T-cell (primary cell): ENCODE measurements at regions not wholly inside any gene's neighbourhood (a gene's known extent, or its start where the extent isn't known, plus 50 kb on each side); places are given as distances from the start of the nearest gene placed in this dataset.

Experiments
- ATAC-seq, 4 experiments: fragments of 200-7000 bp in 3 of 4; fragments of 150-1000 bp in 1 of 4; cut with Tn5 transposase; replicated peaks in 1 of 4; 1 replicate in 3 of 4; 2 replicates in 1 of 4; pipeline ENCODE4 v1.10.0; 2021; ENCODE audit warnings: moderate library complexity in 3 of 4, mild to moderate bottlenecking in 2 of 4, moderate number of reproducible peaks in 1 of 4
- CTCF ChIA-PET, 2 donors: fragments of 300-600 bp; sonication (Branson Sonifier 250); formaldehyde crosslinking; loops; one replicate each; lab custom pipeline; 2022; ENCODE audit warnings: antibody characterized with exemption in 2 of 2; lab: Charles Lee
- POLR2A ChIA-PET, 2 donors: fragments of 300-600 bp; sonication (Branson Sonifier 250); formaldehyde crosslinking; loops; one replicate each; lab custom pipeline; 2022; ENCODE audit warnings: antibody characterized with exemption in 2 of 2; lab: Charles Lee
- DNase-seq, 35 experiments: peaks; one replicate each; pipeline versions ENCODE4 v3.0.0 to v3.0.0-alpha.2; 2013 to 2023
- H3K27ac ChIP-seq: one replicate; pipeline ENCODE4 v1.5.1; 2013; ENCODE audit warnings: low read length
- H3K27me3 ChIP-seq, 2 experiments: replicated peaks in 1 of 2; 1 replicate in 1 of 2; 2 replicates in 1 of 2; pipeline versions ENCODE4 v1.6.1 to v1.7.0; 2013; ENCODE audit warnings: low read length in 1 of 2, mixed read lengths in 1 of 2; ENCODE audit not compliant: control insufficient read depth in 2 of 2, insufficient read depth in 2 of 2; ENCODE audit errors: extremely low read depth in 1 of 2
- H3K36me3 ChIP-seq, 2 donors: 1 replicate in 1 of 2; 2 replicates in 1 of 2; pipeline versions ENCODE4 v1.6.1 to v1.7.0; 2013; ENCODE audit warnings: low read length in 1 of 2; ENCODE audit not compliant: control insufficient read depth in 2 of 2, insufficient read depth in 1 of 2; ENCODE audit errors: extremely low read depth in 1 of 2
- H3K4me1 ChIP-seq, 2 experiments: 1 replicate in 1 of 2; 2 replicates in 1 of 2; pipeline versions ENCODE4 v1.6.1 to v1.7.0; 2013; ENCODE audit warnings: low read length in 2 of 2, mixed read lengths in 1 of 2; ENCODE audit not compliant: insufficient read depth in 2 of 2, control insufficient read depth in 1 of 2; ENCODE audit errors: extremely low read depth in 1 of 2
- H3K4me3 ChIP-seq, 2 donors: 1 replicate in 1 of 2; 2 replicates in 1 of 2; pipeline versions ENCODE4 v1.5.1 to v1.7.0; 2013; ENCODE audit warnings: mild to moderate bottlenecking in 2 of 2, low read length in 1 of 2, moderate library complexity in 1 of 2; ENCODE audit not compliant: control insufficient read depth in 1 of 2; ENCODE audit errors: extremely low read depth in 1 of 2
- H3K9me3 ChIP-seq: 2 replicates; pipeline ENCODE4 v1.7.0; 2013
- H3K27ac Mint-ChIP-seq, 2 donors: one replicate each; pipeline ENCODE4 v1.8.0; 2020 to 2021; ENCODE audit warnings: mild to moderate bottlenecking in 2 of 2, mixed read lengths in 2 of 2
- H3K27me3 Mint-ChIP-seq, 2 donors: one replicate each; pipeline ENCODE4 v1.8.0; 2021 to 2022; ENCODE audit warnings: mixed read lengths in 2 of 2
- H3K36me3 Mint-ChIP-seq: one replicate; pipeline ENCODE4 v1.8.0; 2021; ENCODE audit warnings: mixed read lengths
- H3K4me1 Mint-ChIP-seq, 3 donors: one replicate each; pipeline ENCODE4 v1.8.0; 2020 to 2022; ENCODE audit warnings: mixed read lengths in 3 of 3, mild to moderate bottlenecking in 1 of 3
- H3K4me3 Mint-ChIP-seq, 3 donors: one replicate each; pipeline ENCODE4 v1.8.0; 2020 to 2022; ENCODE audit warnings: mild to moderate bottlenecking in 3 of 3, mixed read lengths in 3 of 3, moderate library complexity in 3 of 3
- H3K9me3 Mint-ChIP-seq, 3 donors: one replicate each; pipeline ENCODE4 v1.8.0; 2020 to 2022; ENCODE audit warnings: mixed read lengths in 3 of 3
- WGBS: methylation state at CpG from one replicate; pipeline ENCODE4 v1.1.5; 2013; ENCODE audit warnings: missing lambda C conversion rate; ENCODE audit not compliant: insufficient coverage; 5-methylcytosine and 5-hydroxymethylcytosine counted together

GRCh38 chr6:145319605-145320004 is 415.7 kb downstream of the EPM2A start:
- DNase-seq: no peak
- Histone ChIP-seq H3K9me3 (no peaks in the 10 kb centered on the region), H3K4me3 (no peak overlapping the region), H3K36me3 (no peaks in the 10 kb centered on the region), H3K4me1 (no peaks in the 10 kb centered on the region), H3K27me3 (no peaks in the 10 kb centered on the region), H3K27ac (no peak overlapping the region)
- Mint-ChIP-seq H3K36me3 (no peaks in the 10 kb centered on the region), H3K4me3 (no peak overlapping the region), H3K27me3 (peaks cover 0 to 1% of the 10 kb centered on the region in 2 donors), H3K27ac (no peak overlapping the region), H3K4me1 (no peaks in the 10 kb centered on the region), H3K9me3 (peaks cover 0 to 3% (median 0%) of the 10 kb centered on the region in 3 donors)
- no peak for ATAC-seq
- no CpG with 5 or more reads among the region's 2 CpGs for WGBS
- ChIA-PET CTCF (no interaction called here), POLR2A (interaction anchor here in 1 of 2 donors (0.5 kb wide), 1 partner anchor 1384 kb away, joined by 8 read pairs; no protein-coding TSS in a partner anchor)

- H3K9me3 ChIP-seq: no peaks in the 10 kb centered on the region
- H3K4me3 ChIP-seq: no peak overlapping the region
- peaks cover 0 to 2% of the 10 kb centered on the region in 2 experiments for H3K27me3 ChIP-seq
- no peak overlapping the region for H3K27ac ChIP-seq
- WGBS: 63% methylated on average over 1 of the region's 1 CpG
- Mint-ChIP-seq H3K27me3 (peaks cover 0 to 3% of the 10 kb centered on the region in 2 donors), H3K27ac (no peak overlapping the region), H3K36me3 (no peaks in the 10 kb centered on the region), H3K4me1 (no peaks in the 10 kb centered on the region), H3K9me3 (no peaks in the 10 kb centered on the region), H3K4me3 (no peak overlapping the region)
- no peaks in the 10 kb centered on the region for H3K4me1 ChIP-seq
- no peaks in the 10 kb centered on the region for H3K36me3 ChIP-seq
- ATAC-seq: no peak
- no peak for DNase-seq
- POLR2A ChIA-PET: no interaction called here
- CTCF ChIA-PET: no interaction called here
Observed at GRCh38 chr6:145323646-145324045, 411.7 kb downstream of the EPM2A start.

- Histone ChIP-seq H3K4me3 (no peak overlapping the region), H3K9me3 (no peaks in the 10 kb centered on the region), H3K27ac (no peak overlapping the region), H3K4me1 (no peaks in the 10 kb centered on the region), H3K27me3 (peaks cover 0 to 2% of the 10 kb centered on the region in 2 experiments), H3K36me3 (no peaks in the 10 kb centered on the region)
- no peaks in the 10 kb centered on the region for H3K9me3 Mint-ChIP-seq
- no peak for DNase-seq
- H3K4me1 Mint-ChIP-seq: no peaks in the 10 kb centered on the region
- ChIA-PET CTCF (no interaction called here), POLR2A (no interaction called here)
- no peak overlapping the region for H3K27ac Mint-ChIP-seq
- ATAC-seq: no peak
- no CpG with 5 or more reads among the region's 2 CpGs for WGBS
- no peak overlapping the region for H3K4me3 Mint-ChIP-seq
- H3K27me3 Mint-ChIP-seq: peaks cover 0 to 3% of the 10 kb centered on the region in 2 donors
- H3K36me3 Mint-ChIP-seq: no peaks in the 10 kb centered on the region
Observed at GRCh38 chr6:145327586-145327985, 407.7 kb downstream of the EPM2A start.

DNA sequence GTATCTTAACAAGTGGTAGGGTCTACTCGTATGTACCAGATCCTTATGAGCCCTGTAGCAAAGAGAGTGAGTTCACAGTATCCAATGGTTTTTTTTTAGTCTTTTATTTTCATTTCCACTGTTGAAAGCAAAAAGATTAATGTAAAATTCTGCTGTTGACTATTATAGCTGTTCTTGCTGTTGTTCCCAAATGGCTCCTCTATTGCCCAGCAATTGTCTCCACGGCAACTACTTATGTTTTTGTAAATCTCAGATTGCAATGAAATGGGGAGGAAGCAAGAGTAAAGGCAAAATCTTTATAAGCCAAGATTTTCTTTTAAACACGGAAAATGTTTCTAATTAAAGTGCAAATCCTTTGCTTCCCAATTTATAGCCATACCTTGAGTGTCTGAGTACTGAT is 406.1 kb downstream of the EPM2A start:
- Histone ChIP-seq H3K27ac (no peak overlapping the region), H3K9me3 (no peaks in the 10 kb centered on the region), H3K36me3 (no peaks in the 10 kb centered on the region), H3K27me3 (peaks cover 0 to 2% of the 10 kb centered on the region in 2 experiments), H3K4me3 (no peak overlapping the region), H3K4me1 (no peaks in the 10 kb centered on the region)
- peaks cover 0 to 3% of the 10 kb centered on the region in 2 donors for H3K27me3 Mint-ChIP-seq
- POLR2A ChIA-PET: no interaction called here
- no CpG with 5 or more reads among the region's 3 CpGs for WGBS
- no peaks in the 10 kb centered on the region for H3K36me3 Mint-ChIP-seq
- no peak overlapping the region for H3K4me3 Mint-ChIP-seq
- ATAC-seq: no peak
- no peaks in the 10 kb centered on the region for H3K9me3 Mint-ChIP-seq
- no peaks in the 10 kb centered on the region for H3K4me1 Mint-ChIP-seq
- H3K27ac Mint-ChIP-seq: no peak overlapping the region
- CTCF ChIA-PET: no interaction called here
- DNase-seq: no peak

DNA sequence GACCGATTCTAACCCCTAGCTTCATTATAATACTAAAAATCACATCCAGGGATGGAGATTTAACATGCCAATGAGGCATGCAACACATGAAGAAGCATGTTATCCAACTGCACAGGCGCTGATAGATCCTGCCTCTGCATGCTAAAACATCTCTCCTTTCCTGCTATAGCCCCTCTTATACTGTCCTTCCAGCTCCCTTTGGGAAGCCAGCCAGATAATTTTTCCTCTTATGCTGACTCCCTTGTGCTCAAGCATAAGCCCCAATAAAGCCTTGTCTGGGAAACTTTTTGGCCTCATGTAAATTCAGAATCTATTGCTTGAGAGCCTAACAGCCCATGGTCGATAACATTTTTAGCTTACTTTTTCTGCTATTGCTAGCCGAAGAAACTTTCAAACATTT is 404.3 kb downstream of the EPM2A start:
- no peaks in the 10 kb centered on the region for H3K9me3 Mint-ChIP-seq
- H3K27ac ChIP-seq: no peak overlapping the region
- H3K4me1 ChIP-seq: no peaks in the 10 kb centered on the region
- H3K27me3 Mint-ChIP-seq: peaks cover 0 to 3% of the 10 kb centered on the region in 2 donors
- no peaks in the 10 kb centered on the region for H3K36me3 ChIP-seq
- ChIA-PET CTCF (no interaction called here), POLR2A (no interaction called here)
- H3K9me3 ChIP-seq: no peaks in the 10 kb centered on the region
- DNase-seq: no peak
- WGBS: 70% methylated on average over 4 of the region's 4 CpGs
- ATAC-seq: no peak
- no peaks in the 10 kb centered on the region for H3K36me3 Mint-ChIP-seq
- H3K27me3 ChIP-seq: peaks cover 0 to 2% of the 10 kb centered on the region in 2 experiments
- H3K4me1 Mint-ChIP-seq: no peaks in the 10 kb centered on the region
- no peak overlapping the region for H3K4me3 Mint-ChIP-seq
- no peak overlapping the region for H3K4me3 ChIP-seq
- H3K27ac Mint-ChIP-seq: no peak overlapping the region

GRCh38 chr6:145332011-145332410 is 403.3 kb downstream of the EPM2A start:
- POLR2A ChIA-PET: no interaction called here
- H3K4me3 Mint-ChIP-seq: no peak overlapping the region
- H3K27me3 Mint-ChIP-seq: no peaks in the 10 kb centered on the region
- Histone ChIP-seq H3K4me3 (no peak overlapping the region), H3K36me3 (no peaks in the 10 kb centered on the region), H3K27me3 (peaks cover 0 to 2% of the 10 kb centered on the region in 2 experiments), H3K27ac (no peak overlapping the region), H3K4me1 (no peaks in the 10 kb centered on the region), H3K9me3 (no peaks in the 10 kb centered on the region)
- no peaks in the 10 kb centered on the region for H3K9me3 Mint-ChIP-seq
- ATAC-seq (no peak), DNase-seq (no peak)
- no CpG with 5 or more reads among the region's 2 CpGs for WGBS
- H3K4me1 Mint-ChIP-seq: no peaks in the 10 kb centered on the region
- no peaks in the 10 kb centered on the region for H3K36me3 Mint-ChIP-seq
- no peak overlapping the region for H3K27ac Mint-ChIP-seq
- CTCF ChIA-PET: no interaction called here

DNA sequence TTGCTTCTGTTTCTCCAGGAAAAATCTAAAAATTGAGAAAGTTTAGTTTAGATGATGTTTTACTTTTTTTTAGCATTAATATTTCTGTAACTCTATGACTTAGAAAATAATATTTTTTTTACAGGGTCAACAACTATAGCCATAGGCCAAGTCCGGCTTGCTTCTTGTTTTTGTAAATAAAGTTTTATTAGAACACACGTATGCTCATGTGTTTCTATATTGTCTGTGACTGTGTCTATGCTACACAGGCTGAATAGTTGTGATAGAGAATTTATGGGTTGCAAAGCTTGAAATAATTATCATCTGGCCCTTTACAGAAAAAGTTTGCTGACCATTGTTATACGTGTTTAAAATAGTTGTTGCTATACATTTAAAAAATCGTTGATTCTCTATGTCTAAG is 399.2 kb downstream of the EPM2A start:
- peaks cover 0 to 4% of the 10 kb centered on the region in 2 donors for H3K27me3 Mint-ChIP-seq
- ChIA-PET POLR2A (no interaction called here), CTCF (no interaction called here)
- H3K27ac Mint-ChIP-seq: no peak overlapping the region
- no peaks in the 10 kb centered on the region for H3K27me3 ChIP-seq
- H3K9me3 ChIP-seq: no peaks in the 10 kb centered on the region
- H3K27ac ChIP-seq: no peak overlapping the region
- no peaks in the 10 kb centered on the region for H3K4me1 Mint-ChIP-seq
- H3K4me3 Mint-ChIP-seq: no peak overlapping the region
- no peaks in the 10 kb centered on the region for H3K36me3 Mint-ChIP-seq
- no peak overlapping the region for H3K4me3 ChIP-seq
- no peaks in the 10 kb centered on the region for H3K9me3 Mint-ChIP-seq
- ATAC-seq (no peak), DNase-seq (no peak)
- no peaks in the 10 kb centered on the region for H3K4me1 ChIP-seq
- 78% methylated on average over 2 of the region's 4 CpGs for WGBS
- H3K36me3 ChIP-seq: no peaks in the 10 kb centered on the region
